Hepatocyte (in vitro differentiated cells): ENCODE measurements at regions not wholly inside any gene's neighbourhood (a gene's known extent, or its start where the extent isn't known, plus 50 kb on each side); places are given as distances from the start of the nearest gene placed in this dataset.

ENCODE experiments used
- DNase-seq: peaks from one replicate; pipeline ENCODE4 v3.0.0-alpha.2; 2016; ENCODE audit warnings: low spot score
- H2AFZ ChIP-seq: fragments of 200-600 bp; sonication (generic); 2 replicates; pipeline ENCODE4 v1.6.0; 2016; ENCODE audit warnings: antibody characterized with exemption, mild to moderate bottlenecking
- H3K27ac ChIP-seq: fragments of 200-600 bp; sonication (generic); 2 replicates; pipeline ENCODE4 v1.5.1; 2016; ENCODE audit warnings: mild to moderate bottlenecking
- H3K27me3 ChIP-seq: fragments of 200-600 bp; sonication (generic); 2 replicates; pipeline ENCODE4 v1.6.1; 2016
- H3K36me3 ChIP-seq: fragments of 200-600 bp; sonication (generic); replicated peaks from 2 replicates; pipeline ENCODE4 v1.5.1; 2016; ENCODE audit warnings: low read depth; ENCODE audit not compliant: insufficient read depth
- H3K4me1 ChIP-seq: fragments of 200-600 bp; sonication (generic); 2 replicates; pipeline ENCODE4 v1.5.1; 2016; ENCODE audit warnings: mild to moderate bottlenecking, moderate library complexity; ENCODE audit not compliant: insufficient read depth
- H3K4me2 ChIP-seq: fragments of 200-600 bp; sonication (generic); 2 replicates; pipeline ENCODE4 v1.6.0; 2016
- H3K4me3 ChIP-seq: fragments of 200-600 bp; sonication (generic); 2 replicates; pipeline ENCODE4 v1.5.1; 2016; ENCODE audit warnings: mild to moderate bottlenecking
- H3K79me2 ChIP-seq: fragments of 200-600 bp; sonication (generic); 2 replicates; pipeline ENCODE4 v1.6.0; 2017; ENCODE audit warnings: mild to moderate bottlenecking
- H3K9me2 ChIP-seq: fragments of 200-600 bp; sonication (generic); replicated peaks from 2 replicates; pipeline ENCODE4 v1.6.0; 2017; ENCODE audit warnings: mild to moderate bottlenecking; ENCODE audit not compliant: insufficient read depth
- H3K9me3 ChIP-seq: fragments of 200-600 bp; sonication (generic); 2 replicates; pipeline ENCODE4 v1.5.1; 2016; ENCODE audit warnings: low read depth, mild to moderate bottlenecking
- H4K20me1 ChIP-seq: fragments of 200-600 bp; sonication (generic); 2 replicates; pipeline ENCODE4 v1.6.0; 2016; ENCODE audit warnings: mild to moderate bottlenecking; ENCODE audit not compliant: insufficient read depth, poor library complexity, severe bottlenecking
- CTCF ChIP-seq: fragments of 200-600 bp; sonication (generic); IDR thresholded peaks from 2 replicates; pipeline ENCODE4 v1.5.1; 2016; ENCODE audit warnings: antibody characterized with exemption, mild to moderate bottlenecking; ENCODE audit not compliant: poor library complexity
- EZH2 ChIP-seq: fragments of 200-600 bp; sonication (generic); IDR thresholded peaks from 2 replicates; pipeline ENCODE4 v1.6.1; 2016; ENCODE audit warnings: antibody characterized with exemption, mild to moderate bottlenecking, borderline replicate concordance
- EZH2phosphoT487 ChIP-seq: fragments of 200-600 bp; sonication (generic); IDR thresholded peaks from one replicate; pipeline ENCODE4 v1.6.1; 2018; ENCODE audit warnings: antibody characterized with exemption, mild to moderate bottlenecking, low read depth, moderate library complexity; ENCODE audit not compliant: unreplicated experiment, severe bottlenecking
- WGBS: methylation state at CpG from one replicate; pipeline ENCODE4 v1.1.6; 2016; ENCODE audit warnings: low lambda C conversion rate; ENCODE audit errors: missing lambda C conversion rate; 5-methylcytosine and 5-hydroxymethylcytosine counted together

DNA sequence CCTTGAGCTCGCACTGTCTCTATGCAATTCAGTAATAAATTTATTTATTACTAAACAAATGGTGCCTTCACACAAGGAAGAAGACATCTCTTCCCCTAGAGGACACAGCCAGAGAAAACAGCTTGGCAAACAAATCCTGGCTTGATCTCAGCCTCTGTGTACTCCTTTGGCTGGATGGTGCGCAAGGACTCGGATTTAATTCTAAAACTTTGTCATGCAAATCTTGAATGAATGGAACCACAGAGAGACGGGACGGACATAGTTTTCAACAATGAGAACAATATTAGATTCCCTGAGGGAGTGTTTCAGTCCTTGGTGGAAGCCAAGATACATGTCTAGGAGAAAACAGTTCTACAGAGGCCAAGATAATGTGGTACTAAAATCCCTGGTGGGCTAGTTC lies 349.5 kb downstream of the NPIPA8 start:
- Histone ChIP-seq H3K4me3 (no peak overlapping the region), H3K9me2 (no peaks in the 10 kb centered on the region), H3K27ac (no peak overlapping the region), H4K20me1 (no peaks in the 10 kb centered on the region), H3K9me3 (no peaks in the 10 kb centered on the region), H3K27me3 (no peaks in the 10 kb centered on the region), H2AFZ (no peak overlapping the region), H3K4me1 (no peaks in the 10 kb centered on the region), H3K79me2 (no peaks in the 10 kb centered on the region), H3K36me3 (no peaks in the 10 kb centered on the region), H3K4me2 (no peak overlapping the region)
- TF ChIP-seq EZH2 (no peak), CTCF (no peak), EZH2phosphoT487 (no peak)
- DNase-seq: no peak
- WGBS: 93% methylated on average over 5 of the region's 5 CpGs

- 89% methylated on average over 8 of the region's 8 CpGs for WGBS
- Histone ChIP-seq H3K4me3 (no peak overlapping the region), H2AFZ (no peak overlapping the region), H3K9me3 (no peaks in the 10 kb centered on the region), H3K27ac (no peak overlapping the region), H3K4me1 (no peaks in the 10 kb centered on the region), H3K4me2 (no peak overlapping the region), H3K79me2 (no peaks in the 10 kb centered on the region), H4K20me1 (no peaks in the 10 kb centered on the region), H3K9me2 (no peaks in the 10 kb centered on the region), H3K36me3 (no peaks in the 10 kb centered on the region), H3K27me3 (no peaks in the 10 kb centered on the region)
- TF ChIP-seq EZH2 (no peak), CTCF (no peak), EZH2phosphoT487 (no peak)
- DNase-seq: no peak
Observed at GRCh38 chr16:17984810-17985209, 351.7 kb downstream of the NPIPA8 start.

GRCh38 chr16:17983847-17984639 lies 352.5 kb downstream of the NPIPA8 start:
- TF ChIP-seq EZH2 (no peak), EZH2phosphoT487 (no peak), CTCF (no peak)
- Histone ChIP-seq H3K9me3 (no peaks in the 10 kb centered on the region), H3K4me1 (no peaks in the 10 kb centered on the region), H3K4me2 (no peak overlapping the region), H2AFZ (no peak overlapping the region), H3K4me3 (no peak overlapping the region), H3K27me3 (no peaks in the 10 kb centered on the region), H3K9me2 (no peaks in the 10 kb centered on the region), H3K36me3 (no peaks in the 10 kb centered on the region), H3K27ac (no peak overlapping the region), H3K79me2 (no peaks in the 10 kb centered on the region), H4K20me1 (no peaks in the 10 kb centered on the region)
- no peak for DNase-seq
- 90% methylated on average over 10 of the region's 10 CpGs for WGBS
